ENCODE measurements at regions not wholly inside any gene's neighbourhood (a gene's known extent, or its start where the extent isn't known, plus 50 kb on each side); places are given as distances from the start of the nearest gene placed in this dataset.
"Not testable (repeated sequence)": the region's sequence is repeated elsewhere in the genome, so short reads cannot be mapped to it uniquely, and the experiment has no call there.

GRCh38 chr13:50650592-50651504 lies 192.6 kb downstream of the DLEU7 start:
- no peak for DNase-seq (ENCODE audit: low read depth)
- no peak overlapping the region for H3K4me3 ChIP-seq (replicated peaks; ENCODE audit: low read depth, low read length)
- TF ChIP-seq CTCF (IDR thresholded peaks at IDR 0.05; ENCODE audit: low read length, missing control alignments) = no peak

GRCh38 chr13:50651922-50652321 lies 191.6 kb downstream of the DLEU7 start:
- TF ChIP-seq CTCF (IDR thresholded peaks at IDR 0.05; ENCODE audit: low read length, missing control alignments) = no peak
- no peak for DNase-seq (ENCODE audit: low read depth)

GRCh38 chr13:50654331-50654730 lies 189.2 kb downstream of the DLEU7 start:
- TF ChIP-seq CTCF (IDR thresholded peaks at IDR 0.05; ENCODE audit: low read length, missing control alignments) = no peak
- no peak overlapping the region for H3K4me3 ChIP-seq (replicated peaks; ENCODE audit: low read depth, low read length)
- DNase-seq (ENCODE audit: low read depth) = no peak

More at GRCh38 chr13:50651922-50652321, 191.6 kb downstream of the DLEU7 start:
- H3K4me3 ChIP-seq (replicated peaks; ENCODE audit: low read depth, low read length) = no peak overlapping the region

- H3K4me3 ChIP-seq (replicated peaks; ENCODE audit: low read depth, low read length); DNase-seq (ENCODE audit: low read depth): not testable (repeated sequence)
Measured at GRCh38 chr13:50661881-50662280, 181.6 kb downstream of the DLEU7 start.

GRCh38 chr13:50664951-50665350 lies 178.5 kb downstream of the DLEU7 start:
- H3K4me3 ChIP-seq (replicated peaks; ENCODE audit: low read depth, low read length) = no peak overlapping the region
- no peak for DNase-seq (ENCODE audit: low read depth)
- TF ChIP-seq CTCF (IDR thresholded peaks at IDR 0.05; ENCODE audit: low read length, missing control alignments) = no peak

GRCh38 chr13:50668049-50668448 lies 175.4 kb downstream of the DLEU7 start:
- DNase-seq (ENCODE audit: low read depth) = no peak
- no peak overlapping the region for H3K4me3 ChIP-seq (replicated peaks; ENCODE audit: low read depth, low read length)
- TF ChIP-seq CTCF (IDR thresholded peaks at IDR 0.05; ENCODE audit: low read length, missing control alignments) = no peak

- no peak for DNase-seq (ENCODE audit: low read depth)
- no peak for TF ChIP-seq CTCF (IDR thresholded peaks at IDR 0.05; ENCODE audit: low read length, missing control alignments)
- H3K4me3 ChIP-seq (replicated peaks; ENCODE audit: low read depth, low read length) = no peak overlapping the region
Measured at GRCh38 chr13:50668691-50669271, 174.7 kb downstream of the DLEU7 start.

Measured in fibroblast of pulmonary artery (primary cell).